Prostate gland (tissue), 2 donors: ENCODE measurements at regions not wholly inside any gene's neighbourhood (a gene's known extent, or its start where the extent isn't known, plus 50 kb on each side); places are given as distances from the start of the nearest gene placed in this dataset.

ENCODE experiments used
- DNase-seq: peaks from one replicate; pipeline ENCODE4 v3.0.0-alpha.2; 2019; ENCODE audit warnings: low spot score
- H3K27ac ChIP-seq, 2 donors: fragments of 200-600 bp; sonication (generic); 2 replicates each; pipeline ENCODE4 v1.5.1; 2017 to 2019
- H3K27me3 ChIP-seq: fragments of 200-600 bp; sonication (generic); replicated peaks from 2 replicates; pipeline ENCODE4 v1.5.1; 2019; ENCODE audit not compliant: insufficient read depth
- H3K36me3 ChIP-seq, 2 donors: fragments of 200-600 bp; sonication (generic); 1 replicate in 1 of 2; 2 replicates in 1 of 2; pipeline versions ENCODE4 v1.5.1 to v1.8.1; 2017 to 2019
- H3K4me1 ChIP-seq: fragments of 200-600 bp; sonication (generic); replicated peaks from 2 replicates; pipeline ENCODE4 v1.5.1; 2019
- H3K4me3 ChIP-seq, 2 donors: fragments of 200-600 bp; sonication (generic); 2 replicates each; pipeline ENCODE4 v1.5.1; 2017 to 2019
- H3K9me3 ChIP-seq: fragments of 200-600 bp; sonication (generic); 2 replicates; pipeline ENCODE4 v1.5.1; 2017
- CTCF ChIP-seq, 4 experiments: fragments of 200-600 bp in 2 of 4; fragments of 450-650 bp in 2 of 4; sonication (generic) in 2 of 4; IDR thresholded peaks; 1 replicate in 3 of 4; 2 replicates in 1 of 4; pipeline ENCODE4 v1.5.1; 2016 to 2019; ENCODE audit warnings: antibody characterized with exemption in 4 of 4, mild to moderate bottlenecking in 2 of 4, moderate library complexity in 2 of 4
- POLR2A ChIP-seq: fragments of 450-650 bp; IDR thresholded peaks from one replicate; pipeline ENCODE4 v1.6.1; 2016; ENCODE audit warnings: antibody characterized with exemption, mild to moderate bottlenecking
- POLR2AphosphoS5 ChIP-seq: sonication (generic); formaldehyde crosslinking; IDR thresholded peaks from one replicate; pipeline ENCODE4 v1.6.1; 2017; ENCODE audit warnings: antibody characterized with exemption
- WGBS: methylation state at CpG from one replicate; pipeline ENCODE4 v1.1.5; 2018; 5-methylcytosine and 5-hydroxymethylcytosine counted together
- intact Hi-C: fragments of 100-400 bp; cut with DNase I; formaldehyde crosslinking; loops from one replicate; pipeline ENCODE4 v1.14.2; 2022

- Histone ChIP-seq H3K36me3 (no peaks in the 10 kb centered on the region), H3K27ac (no peak overlapping the region), H3K4me1 (no peaks in the 10 kb centered on the region), H3K4me3 (no peak overlapping the region), H3K27me3 (no peaks in the 10 kb centered on the region), H3K9me3 (no peaks in the 10 kb centered on the region)
- TF ChIP-seq POLR2AphosphoS5, result no peak
- TF ChIP-seq POLR2A, result no peak
- TF ChIP-seq CTCF (IDR thresholded peaks at IDR 0.05), result no peak
- WGBS, result 92% methylated on average over 11 of the region's 11 CpGs
- intact Hi-C loops, result no loop called here
- no peak for DNase-seq
Observed at GRCh38 chr22:48217596-48217995, 1455.1 kb downstream of the TBC1D22A start.

- Histone ChIP-seq H3K27me3 (peaks cover 5% of the 10 kb centered on the region), H3K9me3 (no peaks in the 10 kb centered on the region), H3K27ac (no peak overlapping the region), H3K36me3 (no peaks in the 10 kb centered on the region), H3K4me1 (no peaks in the 10 kb centered on the region), H3K4me3 (no peak overlapping the region)
- TF ChIP-seq CTCF (IDR thresholded peaks at IDR 0.05) (no peak), POLR2AphosphoS5 (no peak), POLR2A (no peak)
- no peak for DNase-seq
- intact Hi-C loops, result no loop called here
- 97% methylated on average over 1 of the region's 1 CpG for WGBS
Observed at GRCh38 chr22:48212727-48213126, 1450.3 kb downstream of the TBC1D22A start.

GRCh38 chr22:48210812-48211211 lies 1448.4 kb downstream of the TBC1D22A start:
- intact Hi-C loops, result no loop called here
- no peaks in the 10 kb centered on the region for H3K36me3 ChIP-seq
- no peaks in the 10 kb centered on the region for H3K4me1 ChIP-seq
- peaks cover 5% of the 10 kb centered on the region for H3K27me3 ChIP-seq
- TF ChIP-seq CTCF (IDR thresholded peaks at IDR 0.05) (no peak), POLR2A (no peak), POLR2AphosphoS5 (no peak)
- 55% methylated on average over 7 of the region's 7 CpGs for WGBS
- H3K4me3 ChIP-seq, result no peak overlapping the region
- no peak for DNase-seq
- no peak overlapping the region for H3K27ac ChIP-seq
- no peaks in the 10 kb centered on the region for H3K9me3 ChIP-seq

GRCh38 chr22:48210198-48210580 lies 1447.7 kb downstream of the TBC1D22A start:
- H3K27ac ChIP-seq, result no peak overlapping the region
- no peak for DNase-seq
- H3K4me1 ChIP-seq, result no peaks in the 10 kb centered on the region
- peaks cover 7% of the 10 kb centered on the region for H3K27me3 ChIP-seq
- H3K9me3 ChIP-seq, result no peaks in the 10 kb centered on the region
- intact Hi-C loops, result no loop called here
- WGBS, result 23% methylated on average over 10 of the region's 10 CpGs
- TF ChIP-seq POLR2A, result no peak
- TF ChIP-seq POLR2AphosphoS5, result no peak
- TF ChIP-seq CTCF (IDR thresholded peaks at IDR 0.05), result no peak
- H3K36me3 ChIP-seq, result no peaks in the 10 kb centered on the region
- no peak overlapping the region for H3K4me3 ChIP-seq

- intact Hi-C loops, result no loop called here
- Histone ChIP-seq H3K27ac (no peak overlapping the region), H3K4me1 (no peaks in the 10 kb centered on the region), H3K9me3 (no peaks in the 10 kb centered on the region), H3K36me3 (no peaks in the 10 kb centered on the region), H3K27me3 (peaks cover 7% of the 10 kb centered on the region), H3K4me3 (no peak overlapping the region)
- 80% methylated on average over 26 of the region's 26 CpGs for WGBS
- TF ChIP-seq POLR2A, result no peak
- TF ChIP-seq CTCF (IDR thresholded peaks at IDR 0.05), result no peak
- TF ChIP-seq POLR2AphosphoS5, result no peak
- no peak for DNase-seq
Observed at GRCh38 chr22:48209473-48210197, 1447.2 kb downstream of the TBC1D22A start.
